ENCODE measurements at regions not wholly inside any gene's neighbourhood (a gene's known extent, or its start where the extent isn't known, plus 50 kb on each side); places are given as distances from the start of the nearest gene placed in this dataset.
"Not testable (repeated sequence)": the region's sequence is repeated elsewhere in the genome, so short reads cannot be mapped to it uniquely, and the experiment has no call there.

- WGBS, 4 donors: 59 to 81% (median 62%) methylated on average over 4 of the region's 4 CpGs
- no peak for DNase-seq
- peaks cover 0 to 6% (median 0%) of the 10 kb centered on the region in 12 donors for H3K4me1 ChIP-seq
- H3K27ac ChIP-seq: no peak overlapping the region
- peaks cover 0 to 29% (median 4%) of the 10 kb centered on the region in 9 donors for H3K27me3 ChIP-seq
- H3K36me3 ChIP-seq: no peaks in the 10 kb centered on the region
- intact Hi-C loops (cut with DNase I): no loop called here
- H3K4me3 ChIP-seq: no peak overlapping the region
- ATAC-seq: no peak
- no peaks in the 10 kb centered on the region for H3K9me3 ChIP-seq
- TF ChIP-seq CTCF (IDR thresholded peaks at IDR 0.05) (no peak), POLR2A (IDR thresholded peaks at IDR 0.05) (no peak)
Measured at GRCh38 chr15:72847033-72847432, 63.5 kb upstream of the ADPGK start.

GRCh38 chr15:72845981-72846383 is 62.4 kb upstream of the ADPGK start:
- Histone ChIP-seq H3K9me3 (no peaks in the 10 kb centered on the region), H3K27me3 (peaks cover 0 to 29% (median 4%) of the 10 kb centered on the region in 9 donors), H3K36me3 (no peaks in the 10 kb centered on the region), H3K4me1 (peaks cover 0 to 6% (median 0%) of the 10 kb centered on the region in 12 donors), H3K4me3 (no peak overlapping the region), H3K27ac (no peak overlapping the region)
- intact Hi-C loops (cut with DNase I): no loop called here
- TF ChIP-seq CTCF (IDR thresholded peaks at IDR 0.05) (no peak), POLR2A (IDR thresholded peaks at IDR 0.05) (no peak)
- DNase-seq (no peak), ATAC-seq (peak in 1 of 4 donors; percentile 62)

GRCh38 chr15:72844067-72844466 is 60.5 kb upstream of the ADPGK start:
- Histone ChIP-seq H3K9me3 (no peaks in the 10 kb centered on the region), H3K36me3 (no peaks in the 10 kb centered on the region), H3K27ac (no peak overlapping the region), H3K27me3 (peaks cover 0 to 21% (median 0%) of the 10 kb centered on the region in 9 donors), H3K4me1 (peaks cover 0 to 6% (median 0%) of the 10 kb centered on the region in 12 donors), H3K4me3 (no peak overlapping the region)
- ATAC-seq: no peak
- intact Hi-C loops (cut with DNase I): loop anchor here in 1 of 10 donors (5.0 kb wide), 1 partner anchor 48 kb away; no protein-coding TSS in a partner anchor
- no peak for DNase-seq
- 88 to 100% (median 95%) methylated on average over 1 of the region's 1 CpG for WGBS, 4 donors
- TF ChIP-seq POLR2A (IDR thresholded peaks at IDR 0.05) (no peak), CTCF (IDR thresholded peaks at IDR 0.05) (no peak)

DNA sequence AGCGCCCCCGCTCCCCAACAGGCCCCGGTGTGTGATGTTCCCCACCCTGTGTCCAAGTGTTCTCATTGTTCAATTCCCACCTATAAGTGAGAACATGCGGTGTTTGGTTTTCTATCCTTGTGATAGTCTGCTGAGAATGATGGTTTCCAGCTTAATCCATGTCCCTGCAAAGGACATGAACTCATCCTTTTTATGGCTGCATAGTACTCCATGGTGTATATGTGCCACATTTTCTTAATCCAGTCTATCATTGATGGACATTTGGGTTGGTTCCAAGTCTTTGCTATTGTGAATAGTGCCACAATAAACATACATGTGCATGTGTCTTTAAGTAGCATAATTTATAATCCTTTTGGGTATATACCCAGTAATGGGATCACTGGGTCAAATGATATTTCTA is 59.8 kb upstream of the ADPGK start:
- not testable (repeated sequence) for H3K4me1 ChIP-seq, H3K36me3 ChIP-seq, H3K27ac ChIP-seq, H3K4me3 ChIP-seq, DNase-seq, ATAC-seq, H3K9me3 ChIP-seq
- 95 to 99% (median 97%) methylated on average over 4 of the region's 4 CpGs for WGBS, 4 donors
- intact Hi-C loops (cut with DNase I): loop anchor here in 1 of 10 donors (5.0 kb wide), 1 partner anchor 49 kb away; no protein-coding TSS in a partner anchor
- H3K27me3 ChIP-seq: peaks cover 0 to 15% (median 0%) of the 10 kb centered on the region in 9 donors

GRCh38 chr15:72840114-72840513 is 56.6 kb upstream of the ADPGK start:
- peaks cover 0 to 8% (median 0%) of the 10 kb centered on the region in 12 donors for H3K4me1 ChIP-seq

More at GRCh38 chr15:72840114-72840513, 56.6 kb upstream of the ADPGK start:
- Histone ChIP-seq H3K27ac (no peak overlapping the region), H3K9me3 (no peaks in the 10 kb centered on the region), H3K36me3 (no peaks in the 10 kb centered on the region), H3K27me3 (peaks cover 0 to 12% (median 0%) of the 10 kb centered on the region in 9 donors), H3K4me3 (no peak overlapping the region)
- intact Hi-C loops (cut with DNase I): loop anchor here in 1 of 10 donors (5.0 kb wide), 1 partner anchor 52 kb away; no protein-coding TSS in a partner anchor
- TF ChIP-seq POLR2A (IDR thresholded peaks at IDR 0.05) (no peak), CTCF (IDR thresholded peaks at IDR 0.05) (no peak)
- DNase-seq (no peak), ATAC-seq (no peak)
- WGBS, 4 donors: 73 to 83% (median 81%) methylated on average over 7 of the region's 7 CpGs
